ENCODE measurements at regions not wholly inside any gene's neighbourhood (a gene's known extent, or its start where the extent isn't known, plus 50 kb on each side); places are given as distances from the start of the nearest gene placed in this dataset.
"Not testable (repeated sequence)": the region's sequence is repeated elsewhere in the genome, so short reads cannot be mapped to it uniquely, and the experiment has no call there.

DNA sequence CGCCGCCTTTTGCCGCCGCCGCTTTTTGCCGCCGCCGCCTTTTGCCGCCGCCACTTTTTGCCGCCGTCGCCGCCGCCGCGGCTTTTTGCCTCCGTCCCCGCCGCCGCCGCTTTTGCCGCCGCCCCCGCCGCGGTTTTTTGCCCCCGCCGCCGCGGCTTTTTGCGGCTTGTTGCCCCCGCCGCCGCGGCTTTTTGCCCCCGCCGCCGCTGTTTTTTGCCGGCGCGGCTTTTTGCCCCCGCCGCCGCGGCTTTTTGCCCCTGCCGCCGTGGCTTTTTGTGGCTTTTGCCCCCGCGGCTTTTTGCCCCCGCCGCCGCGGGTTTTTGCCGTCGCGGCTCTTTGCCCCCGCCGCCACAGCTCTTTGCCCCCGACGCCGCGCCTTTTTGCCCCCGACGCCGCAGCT is 311.1 kb downstream of the TP53TG3F start:
- not testable (repeated sequence) for ATAC-seq, H3K27me3 Mint-ChIP-seq, H3K36me3 Mint-ChIP-seq, H3K27ac Mint-ChIP-seq, H3K4me1 Mint-ChIP-seq, H3K4me3 Mint-ChIP-seq
- peaks cover 12% of the 10 kb centered on the region for H3K9me3 Mint-ChIP-seq

DNA sequence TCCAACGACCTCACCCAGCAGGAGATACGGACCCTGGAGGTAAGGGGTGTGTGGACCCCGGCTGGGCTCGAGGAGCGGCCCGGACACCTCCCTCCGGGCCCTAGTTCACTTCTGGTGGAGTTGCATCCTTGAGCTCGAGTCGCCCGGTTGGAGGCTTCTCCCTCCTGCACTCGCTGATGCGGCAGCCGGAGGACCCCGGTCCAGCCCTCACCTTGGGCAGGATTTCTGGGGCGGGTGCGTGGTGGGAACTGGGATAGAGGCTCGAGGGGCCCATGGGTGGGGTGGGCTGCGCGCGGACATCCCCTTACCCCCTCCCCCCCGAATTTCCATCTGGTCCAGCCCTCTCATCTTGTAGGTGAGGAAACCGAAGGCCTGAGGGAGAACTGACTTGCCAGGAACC is 311.8 kb downstream of the TP53TG3F start:
- H3K36me3 Mint-ChIP-seq, H3K4me1 Mint-ChIP-seq, H3K4me3 Mint-ChIP-seq, H3K27me3 Mint-ChIP-seq, ATAC-seq, H3K27ac Mint-ChIP-seq: not testable (repeated sequence)
- peaks cover 12% of the 10 kb centered on the region for H3K9me3 Mint-ChIP-seq

DNA sequence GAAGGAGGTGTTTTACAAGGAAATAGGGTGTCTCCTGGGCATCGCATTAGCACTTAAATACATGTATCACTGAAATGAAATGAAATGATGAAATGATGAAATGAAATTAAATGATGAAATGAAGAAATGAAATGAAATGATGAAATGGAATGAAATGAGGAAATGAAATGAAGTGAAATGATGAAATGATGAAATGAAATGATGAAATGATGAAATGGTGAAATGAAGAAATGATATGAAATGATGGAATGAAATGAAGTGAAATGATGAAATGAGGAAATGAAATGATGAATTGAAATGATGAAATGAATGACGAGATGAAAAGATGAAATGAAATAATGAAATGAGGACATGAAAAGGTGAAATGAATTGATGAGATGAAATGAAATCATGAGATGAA is 314.6 kb downstream of the TP53TG3F start:
- H3K27ac Mint-ChIP-seq, result not testable (repeated sequence)

DNA sequence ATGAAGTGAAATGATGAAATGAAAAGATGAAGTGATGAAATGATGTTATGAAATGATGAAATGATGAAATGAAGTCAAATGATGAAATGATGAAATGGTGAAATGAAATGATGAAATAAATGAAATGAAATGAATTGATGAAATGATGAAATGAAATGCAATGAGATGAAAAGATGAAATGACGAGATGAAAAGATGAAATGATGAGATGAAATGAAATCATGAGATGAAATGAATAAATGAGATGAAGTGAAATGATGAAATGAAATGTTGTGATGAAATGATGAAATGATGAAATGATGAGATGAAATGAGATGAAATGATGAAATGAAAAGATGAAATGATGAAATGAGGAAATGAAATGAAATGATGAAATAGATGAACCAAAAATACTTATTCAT is 315.3 kb downstream of the TP53TG3F start:
- not testable (repeated sequence) for H3K27ac Mint-ChIP-seq, ATAC-seq, H3K27me3 Mint-ChIP-seq, H3K36me3 Mint-ChIP-seq, H3K4me3 Mint-ChIP-seq, H3K4me1 Mint-ChIP-seq
- H3K9me3 Mint-ChIP-seq, result peaks cover 12% of the 10 kb centered on the region

More for the DNA sequence above, 314.6 kb downstream of the TP53TG3F start:
- H3K4me3 Mint-ChIP-seq, H3K36me3 Mint-ChIP-seq, H3K4me1 Mint-ChIP-seq, H3K27me3 Mint-ChIP-seq, ATAC-seq: not testable (repeated sequence)
- H3K9me3 Mint-ChIP-seq, result peaks cover 12% of the 10 kb centered on the region

DNA sequence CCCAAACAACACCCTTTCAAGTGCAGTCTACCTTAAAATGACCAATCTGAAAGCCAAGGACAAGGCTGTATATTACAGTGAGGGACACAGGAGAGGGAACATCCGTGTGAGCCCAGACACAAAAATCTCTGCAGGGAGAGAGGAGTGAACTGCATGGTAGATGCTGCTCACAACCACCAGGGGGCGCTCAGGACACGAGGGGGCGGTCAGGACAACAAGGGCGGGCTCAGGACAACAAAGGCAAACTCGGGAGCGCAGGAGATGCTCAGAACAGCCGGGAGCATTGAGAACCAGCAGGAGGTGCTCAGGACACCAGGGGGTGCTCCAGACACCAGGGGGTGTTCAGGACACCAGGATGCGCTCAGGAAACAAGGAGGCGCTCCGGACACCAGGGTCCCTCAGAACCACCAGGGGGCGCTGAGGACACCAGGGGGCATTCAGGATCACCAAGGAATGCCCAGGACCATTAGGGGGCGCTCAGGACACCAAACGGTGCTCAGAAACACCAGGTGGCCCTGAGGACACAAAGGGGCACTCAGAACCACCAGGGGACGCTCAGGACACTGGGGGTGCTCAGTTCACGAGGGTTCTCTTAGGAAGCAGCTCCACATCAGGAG is 357.0 kb downstream of the TP53TG3F start:
- not testable (repeated sequence) for H3K9me3 Mint-ChIP-seq, H3K27me3 Mint-ChIP-seq, H3K36me3 Mint-ChIP-seq, H3K4me1 Mint-ChIP-seq, H3K4me3 Mint-ChIP-seq, H3K27ac Mint-ChIP-seq, ATAC-seq

DNA sequence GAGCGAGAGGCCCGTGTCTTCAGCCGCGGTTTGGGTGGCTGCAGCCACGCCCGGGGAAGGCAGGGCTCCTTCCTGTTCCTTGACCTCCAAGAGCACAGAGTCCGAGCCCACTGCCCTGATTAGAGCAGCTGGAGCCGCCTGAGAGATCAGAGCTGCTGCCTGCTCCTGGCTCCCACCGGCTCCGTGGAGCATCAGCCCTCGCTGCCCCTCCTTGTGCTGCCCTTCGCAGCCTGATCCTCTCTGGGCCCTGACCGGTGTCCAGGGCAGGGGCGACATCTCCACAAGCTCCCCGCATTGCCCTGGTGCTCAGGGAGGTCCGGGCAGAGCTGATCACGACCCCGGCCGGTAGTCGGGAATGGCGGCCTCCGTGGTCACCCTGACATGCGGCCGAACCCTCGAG is 365.3 kb downstream of the TP53TG3F start:
- not testable (repeated sequence) for H3K36me3 Mint-ChIP-seq, H3K4me1 Mint-ChIP-seq, H3K9me3 Mint-ChIP-seq, H3K27ac Mint-ChIP-seq, H3K4me3 Mint-ChIP-seq, H3K27me3 Mint-ChIP-seq, ATAC-seq

DNA sequence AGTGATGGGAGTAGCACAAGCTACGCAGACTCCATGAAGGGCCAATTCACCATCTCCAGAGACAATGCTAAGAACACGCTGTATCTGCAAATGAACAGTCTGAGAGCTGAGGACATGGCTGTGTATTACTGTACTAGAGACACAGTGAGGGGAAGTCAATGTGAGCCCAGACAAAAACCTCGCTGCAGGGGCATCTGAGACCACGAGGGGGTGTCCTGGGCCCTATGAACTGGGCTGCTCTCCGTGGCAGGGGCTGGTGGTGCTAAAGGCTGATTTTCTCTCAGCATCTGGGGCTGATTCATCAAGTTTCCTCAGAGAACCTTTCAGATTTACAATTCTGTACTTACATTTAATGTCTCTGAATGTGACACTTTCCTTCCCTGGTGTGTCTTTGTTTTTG is 368.1 kb downstream of the TP53TG3F start:
- H3K36me3 Mint-ChIP-seq, H3K4me3 Mint-ChIP-seq, H3K9me3 Mint-ChIP-seq, H3K27ac Mint-ChIP-seq, ATAC-seq, H3K27me3 Mint-ChIP-seq, H3K4me1 Mint-ChIP-seq: not testable (repeated sequence)

DNA sequence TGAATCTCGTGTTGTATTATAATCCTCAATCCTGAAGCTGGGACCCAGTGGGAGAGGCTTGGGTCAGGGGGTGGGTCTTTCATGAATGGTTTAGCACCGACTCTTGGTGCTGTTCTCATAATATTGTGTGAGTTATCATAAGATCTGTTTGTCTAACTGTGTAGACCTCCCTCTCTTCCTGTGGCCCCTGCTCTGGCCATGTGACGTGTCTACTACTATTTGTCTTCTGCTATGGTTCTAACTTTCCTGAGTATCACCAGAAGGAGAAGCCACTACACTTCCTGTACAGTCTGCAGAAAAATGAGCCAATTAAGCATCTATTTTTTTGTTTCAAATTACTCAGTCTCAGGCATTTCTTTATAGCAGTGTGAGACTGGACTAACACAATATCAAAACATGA is 379.7 kb downstream of the TP53TG3F start:
- H3K4me3 Mint-ChIP-seq, H3K9me3 Mint-ChIP-seq, H3K27me3 Mint-ChIP-seq, H3K4me1 Mint-ChIP-seq, H3K36me3 Mint-ChIP-seq, H3K27ac Mint-ChIP-seq, ATAC-seq: not testable (repeated sequence)

DNA sequence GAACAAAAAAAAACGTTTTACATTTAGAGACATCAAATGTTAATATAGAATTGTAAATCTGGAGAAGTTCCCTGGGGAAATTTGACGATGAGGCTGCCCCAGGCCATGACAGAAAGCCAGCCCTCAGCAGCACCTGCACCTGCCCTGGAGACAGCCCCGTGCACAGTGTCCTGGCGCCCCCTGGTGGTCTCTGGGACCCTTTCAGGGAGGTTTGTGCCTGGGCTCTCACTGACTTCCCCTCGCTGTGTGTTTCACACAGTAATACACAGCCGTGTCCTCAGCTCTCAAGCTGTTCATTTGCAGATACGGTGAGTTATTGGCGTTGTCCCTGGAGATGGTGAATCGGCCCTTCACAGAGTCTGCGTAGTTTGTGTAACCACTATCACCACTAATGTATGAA is 385.1 kb downstream of the TP53TG3F start:
- not testable (repeated sequence) for H3K36me3 Mint-ChIP-seq, ATAC-seq, H3K4me1 Mint-ChIP-seq, H3K9me3 Mint-ChIP-seq, H3K27me3 Mint-ChIP-seq, H3K27ac Mint-ChIP-seq, H3K4me3 Mint-ChIP-seq
